M059J (cell line): ENCODE measurements at regions not wholly inside any gene's neighbourhood (a gene's known extent, or its start where the extent isn't known, plus 50 kb on each side); places are given as distances from the start of the nearest gene placed in this dataset.

ENCODE experiments used
- DNase-seq: peaks from one replicate; pipeline ENCODE4 v3.0.0-alpha.2; 2012; ENCODE audit warnings: low read depth

DNA sequence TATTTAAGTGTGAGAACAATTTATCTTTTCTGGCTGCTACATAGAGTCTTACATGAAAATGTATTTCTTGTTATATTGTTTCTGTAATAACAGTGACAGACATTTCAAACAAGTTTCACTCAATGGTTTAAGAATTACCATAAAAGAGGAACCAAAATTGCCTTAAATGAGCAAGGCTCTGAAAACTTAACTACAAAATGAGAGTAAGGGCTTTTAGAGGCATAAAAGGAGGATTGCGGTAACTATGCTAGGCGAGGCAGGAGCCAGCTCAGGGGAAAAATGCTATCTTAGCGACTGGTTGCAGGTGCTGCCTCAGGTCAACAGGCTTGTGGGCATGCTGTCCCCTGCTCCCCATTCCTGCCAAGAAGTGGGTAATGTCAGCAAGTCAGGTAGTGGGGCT lies 81.7 kb upstream of the MSI2 start:
- DNase-seq, result no peak

DNA sequence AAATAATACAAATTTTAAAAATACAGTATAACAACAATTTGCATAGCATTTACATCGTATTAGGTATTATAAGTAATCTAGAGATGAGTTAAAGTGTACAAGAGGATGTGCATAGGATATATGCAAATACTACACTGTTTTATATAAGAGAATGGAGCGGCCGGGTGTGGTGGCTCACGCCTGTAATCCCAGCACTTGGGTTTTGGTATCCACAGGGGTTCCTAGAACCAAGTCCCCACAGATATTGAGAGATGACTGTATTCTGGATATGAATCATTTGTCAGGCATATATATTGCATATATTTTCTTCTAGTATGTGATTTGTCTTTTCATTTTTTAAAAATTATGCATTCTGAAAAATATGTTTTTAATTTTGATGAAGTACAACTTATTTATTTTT lies 77.5 kb upstream of the MSI2 start:
- DNase-seq, result no peak

DNA sequence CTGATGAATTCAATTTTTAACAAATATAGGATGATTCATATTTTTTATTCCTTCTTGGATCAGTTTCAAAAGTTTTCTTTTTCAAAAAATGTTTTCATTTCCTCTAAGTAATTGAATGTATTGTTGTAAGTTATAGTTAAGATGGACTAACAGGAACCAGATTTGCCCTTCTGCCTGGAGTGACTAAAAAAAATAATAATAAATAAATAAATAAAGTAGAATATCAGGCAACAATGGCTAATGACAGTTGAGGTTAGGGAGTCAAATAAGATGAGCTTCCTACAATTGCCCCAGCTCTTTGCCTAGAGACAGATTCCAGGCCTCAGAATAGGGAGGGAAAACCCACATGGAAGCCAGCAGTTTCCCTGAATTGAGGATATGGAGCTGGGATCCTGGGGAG lies 73.7 kb upstream of the MSI2 start:
- DNase-seq, result no peak

DNA sequence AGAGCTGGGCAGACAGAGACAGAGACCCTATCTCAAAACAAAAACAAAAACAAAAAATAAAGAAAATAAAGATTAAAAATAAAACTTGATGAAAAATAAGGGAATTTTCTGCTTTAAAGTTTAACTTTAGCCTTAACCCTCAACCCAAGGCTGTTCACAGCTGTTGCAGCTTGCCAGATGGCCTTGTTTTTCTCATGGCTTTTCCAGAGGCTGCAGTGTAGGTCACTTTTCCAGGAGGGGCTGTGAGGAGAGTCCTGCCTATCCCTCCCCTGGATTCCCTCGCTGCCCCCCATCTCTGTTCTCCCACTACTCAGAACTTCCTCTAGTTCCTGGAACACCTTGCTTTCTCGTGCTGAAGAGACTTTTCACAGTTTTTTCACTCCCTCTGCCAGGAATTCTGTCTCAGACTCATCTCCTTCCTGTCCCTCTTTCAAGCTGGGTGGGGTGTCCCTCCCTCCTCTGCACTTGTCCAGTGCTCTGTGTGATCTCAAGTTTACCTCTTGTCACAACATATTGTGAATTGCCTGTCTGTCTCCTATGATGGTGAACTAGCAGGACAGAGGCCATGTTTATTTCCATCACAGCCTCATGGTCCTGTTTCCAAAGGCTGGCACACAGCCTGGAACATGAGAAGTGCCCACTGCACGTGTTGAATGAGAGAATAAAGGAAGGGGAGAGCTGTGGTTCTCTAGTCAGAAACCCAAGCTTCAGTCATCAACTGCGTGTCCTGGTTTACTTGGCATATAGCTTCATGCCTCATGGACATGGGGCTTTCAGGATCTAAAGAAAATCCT lies 69.9 kb upstream of the MSI2 start:
- DNase-seq, result peak; percentile 7

DNA sequence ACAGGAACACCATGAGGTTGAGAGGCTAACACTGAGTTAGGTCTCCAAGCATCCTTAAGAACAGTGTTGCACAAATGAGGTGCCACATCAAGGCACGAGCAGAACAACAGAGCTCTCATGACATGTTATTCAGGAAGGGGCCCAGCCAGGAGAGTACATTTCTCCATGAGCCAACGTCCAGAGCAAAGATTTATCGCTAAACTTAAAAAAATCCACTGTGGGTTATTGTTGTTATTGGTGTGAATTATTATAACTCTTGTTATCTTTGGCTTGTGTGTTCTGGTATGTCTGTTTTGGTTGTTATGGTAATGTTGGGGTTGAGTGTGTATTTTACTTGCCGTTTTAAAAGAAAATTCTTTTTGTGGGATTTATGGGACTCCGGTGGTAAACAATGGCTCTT lies 68.9 kb upstream of the MSI2 start:
- DNase-seq, result no peak

DNA sequence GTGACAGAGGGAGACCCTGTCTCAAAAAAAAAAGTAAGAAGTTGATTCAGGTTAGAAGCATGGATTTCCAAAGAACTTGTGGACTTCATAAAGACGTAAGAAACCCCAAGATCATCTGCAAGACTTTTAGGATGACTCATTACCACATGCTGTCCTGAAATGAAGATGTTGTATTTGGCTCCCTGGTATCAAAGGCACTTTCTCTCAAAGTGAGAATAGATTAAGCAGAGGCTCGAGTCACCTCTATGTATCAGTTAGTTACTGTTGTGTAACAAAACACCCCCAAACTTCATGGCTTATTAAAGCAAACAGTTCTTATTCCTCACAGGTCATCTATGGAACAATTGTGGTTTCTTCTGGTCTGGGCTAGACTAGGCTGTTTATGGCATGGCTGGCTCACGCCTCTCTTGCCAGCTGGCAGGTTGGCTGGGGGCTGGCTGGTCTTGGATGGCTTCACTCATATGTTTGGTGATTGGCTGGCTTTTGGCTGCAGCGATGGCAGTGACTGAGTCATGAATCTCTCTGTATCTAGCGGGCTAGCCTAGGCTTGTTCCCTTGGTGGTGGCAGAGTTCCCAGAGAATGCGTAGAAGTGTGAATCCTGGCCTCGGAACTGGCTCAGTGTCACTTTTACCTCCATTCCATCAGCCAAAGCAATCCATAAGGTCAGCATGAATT lies 60.4 kb upstream of the MSI2 start:
- DNase-seq, result peak; percentile 42

DNA sequence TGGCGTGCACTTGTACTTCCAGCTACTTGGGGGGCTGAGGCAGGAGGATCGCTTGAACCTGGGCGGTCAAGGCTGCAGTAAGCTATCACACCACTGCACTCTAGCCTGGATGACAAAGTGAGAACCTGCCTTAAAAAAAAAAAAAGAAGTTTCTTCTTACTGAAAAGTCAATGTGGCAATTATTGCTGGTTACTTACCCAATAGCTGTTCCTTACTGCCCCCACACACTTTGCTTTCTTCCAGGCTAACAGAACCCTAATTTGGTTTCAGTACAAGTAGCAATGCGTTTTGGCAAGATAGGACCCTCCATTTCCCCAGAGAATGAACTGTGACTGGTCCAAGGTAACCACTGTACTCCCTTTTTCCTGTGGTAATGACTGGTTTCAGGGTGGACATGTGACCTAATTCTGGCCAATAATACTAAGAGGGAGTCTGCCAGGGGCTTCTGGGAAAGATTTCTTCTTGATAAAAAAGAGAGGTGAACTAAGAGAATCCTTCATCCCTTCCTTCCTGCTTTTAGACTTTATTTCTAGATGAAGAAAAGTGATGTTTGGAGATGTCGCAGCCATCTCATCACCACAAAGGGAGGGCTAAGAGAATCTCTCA lies 58.8 kb upstream of the MSI2 start:
- no peak for DNase-seq

DNA sequence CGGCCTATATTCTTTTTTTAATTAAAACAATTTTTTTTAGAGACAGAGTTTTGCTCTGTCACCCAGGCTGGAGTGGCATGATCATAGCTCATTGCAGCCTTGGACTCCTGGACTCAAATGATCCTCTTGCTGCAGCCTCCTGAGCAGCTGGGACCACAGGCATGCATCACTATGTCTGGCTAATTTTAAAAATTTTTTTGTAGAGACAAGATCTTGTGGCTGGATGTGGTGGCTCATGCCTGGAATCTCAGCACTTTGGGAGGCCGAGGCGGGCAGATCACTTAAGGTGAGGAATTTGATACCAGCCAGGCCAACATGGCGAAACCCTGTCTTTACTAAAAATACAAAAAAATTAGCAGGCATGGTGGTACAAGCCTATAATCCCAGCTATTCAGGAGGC lies 54.8 kb upstream of the MSI2 start:
- peak; percentile 14 for DNase-seq

DNA sequence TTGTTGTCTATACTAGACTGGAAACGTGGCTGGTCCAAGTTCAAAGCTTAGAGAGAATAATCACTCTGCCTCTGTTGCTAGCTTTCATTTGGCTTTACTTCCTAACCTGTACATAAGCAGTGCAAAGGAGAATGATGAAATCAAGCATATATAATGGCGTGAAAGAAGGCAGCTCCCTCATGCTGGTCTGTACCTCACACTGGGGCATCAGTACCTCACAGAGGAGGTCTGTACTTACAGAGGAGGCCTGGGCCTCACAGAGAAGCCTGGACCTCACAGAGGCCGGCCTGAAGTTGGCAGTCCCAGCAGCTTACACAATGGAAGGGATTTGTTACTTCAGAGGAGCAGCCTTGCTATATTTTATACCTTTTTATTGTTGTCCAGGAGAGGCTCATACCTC lies 53.3 kb upstream of the MSI2 start:
- no peak for DNase-seq
